A549 (cell line): ENCODE measurements at regions not wholly inside any gene's neighbourhood (a gene's known extent, or its start where the extent isn't known, plus 50 kb on each side); places are given as distances from the start of the nearest gene placed in this dataset.

Experiments used
- CTCF ChIP-seq: fragments of >200 bp; sonication (Bioruptor Twin); formaldehyde crosslinking; IDR thresholded peaks from 3 replicates; pipeline ENCODE4 v1.5.1; 2016
- E2F6 ChIP-seq: IDR thresholded peaks from 2 replicates; pipeline ENCODE4 v1.6.1; 2012; ENCODE audit warnings: low read depth, borderline replicate concordance
- EP300 ChIP-seq, 2 experiments: fragments of >200 bp; sonication (Bioruptor Twin); formaldehyde crosslinking; IDR thresholded peaks; 2 replicates in 1 of 2; 3 replicates in 1 of 2; pipeline ENCODE4 v1.6.1; 2016 to 2017
- PHF8 ChIP-seq: fragments of 200-600 bp; sonication (generic); IDR thresholded peaks from 2 replicates; pipeline ENCODE4 v1.6.1; 2016; ENCODE audit warnings: low read depth, mild to moderate bottlenecking, antibody characterized with exemption, moderate library complexity, borderline replicate concordance
- RAD21 ChIP-seq, 2 experiments: fragments of >200 bp in 1 of 2; sonication (Bioruptor Twin) in 1 of 2; formaldehyde crosslinking in 1 of 2; IDR thresholded peaks in 1 of 2; conservative IDR thresholded peaks in 1 of 2; 2 replicates in 1 of 2; 3 replicates in 1 of 2; pipeline ENCODE4 v1.6.1; 2012 to 2018; ENCODE audit warnings: inconsistent platforms in 1 of 2
- TF ChIP-seq, protein P1 (sequence below): IDR thresholded peaks from 2 replicates; pipeline ENCODE4 v1.6.1; 2012

GRCh38 chr5:56375011-56375410 is 141.9 kb upstream of the ANKRD55 start:
- TF ChIP-seq E2F6 (no peak), EP300 (IDR thresholded peaks at IDR 0.05) (no peak), CTCF (no peak), PHF8 (no peak), RAD21 (conservative IDR thresholded peaks at IDR 0.05 in 1 of 2, IDR thresholded peaks at IDR 0.05 in 1 of 2) (no peak)
- TF ChIP-seq, protein P1, sequence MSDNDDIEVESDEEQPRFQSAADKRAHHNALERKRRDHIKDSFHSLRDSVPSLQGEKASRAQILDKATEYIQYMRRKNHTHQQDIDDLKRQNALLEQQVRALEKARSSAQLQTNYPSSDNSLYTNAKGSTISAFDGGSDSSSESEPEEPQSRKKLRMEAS, result no peak
